PC-9 (cell line): ENCODE measurements at regions not wholly inside any gene's neighbourhood (a gene's known extent, or its start where the extent isn't known, plus 50 kb on each side); places are given as distances from the start of the nearest gene placed in this dataset.

Experiments used
- BruUV-seq: library from RNA; stranded (reverse); fragments of 400-500 nt; replicated peaks from 2 replicates; lab custom pipeline; 2021; lab: Mats Ljungman, UMichigan
- CTCF ChIA-PET: fragments of 300-600 bp; sonication (Branson Sonifier 250); formaldehyde crosslinking; loops from one replicate; lab custom pipeline; 2022; ENCODE audit warnings: antibody characterized with exemption; lab: Charles Lee
- POLR2A ChIA-PET: fragments of 300-600 bp; sonication (Branson Sonifier 250); formaldehyde crosslinking; loops from one replicate; lab custom pipeline; 2022; ENCODE audit warnings: antibody characterized with exemption; ENCODE audit not compliant: unreplicated experiment; lab: Charles Lee
- DNase-seq, 2 experiments: peaks; one replicate each; pipeline versions ENCODE4 v3.0.0 to v3.0.0-alpha.2; 2015 to 2022; ENCODE audit warnings: mixed read lengths in 1 of 2
- H2AFZ ChIP-seq: fragments of 200-600 bp; sonication (generic); 2 replicates; pipeline ENCODE4 v1.8.1; 2017; ENCODE audit warnings: antibody characterized with exemption
- H3F3A ChIP-seq: fragments of 200-600 bp; sonication (generic); 2 replicates; pipeline ENCODE4 v1.8.1; 2017; ENCODE audit warnings: antibody characterized with exemption, mild to moderate bottlenecking, low read depth; ENCODE audit not compliant: insufficient read depth
- H3K27ac ChIP-seq: fragments of 200-600 bp; sonication (generic); 2 replicates; pipeline ENCODE4 v1.6.1; 2016; ENCODE audit warnings: mixed run types
- H3K27me3 ChIP-seq: fragments of 200-600 bp; sonication (generic); 2 replicates; pipeline ENCODE4 v1.6.1; 2016; ENCODE audit warnings: low read depth, mixed run types; ENCODE audit not compliant: insufficient read depth
- H3K36me3 ChIP-seq: fragments of 200-600 bp; sonication (generic); 2 replicates; pipeline ENCODE4 v1.6.1; 2016; ENCODE audit warnings: low read depth, mixed run types
- H3K4me1 ChIP-seq: fragments of 200-600 bp; sonication (generic); replicated peaks from 2 replicates; pipeline ENCODE4 v1.6.1; 2016; ENCODE audit warnings: mixed run types; ENCODE audit not compliant: insufficient read depth
- H3K4me2 ChIP-seq: fragments of 200-600 bp; sonication (generic); 2 replicates; pipeline ENCODE4 v1.6.1; 2017; ENCODE audit warnings: mixed run types
- H3K4me3 ChIP-seq: fragments of 200-600 bp; sonication (generic); 2 replicates; pipeline ENCODE4 v1.6.1; 2016; ENCODE audit warnings: mixed run types
- H3K79me2 ChIP-seq: fragments of 200-600 bp; sonication (generic); 2 replicates; pipeline ENCODE4 v1.6.1; 2017; ENCODE audit warnings: low read depth, mixed run types
- H3K9me2 ChIP-seq: fragments of 200-600 bp; sonication (generic); 2 replicates; pipeline ENCODE4 v1.8.1; 2017; ENCODE audit warnings: mild to moderate bottlenecking; ENCODE audit not compliant: insufficient read depth
- H3K9me3 ChIP-seq: fragments of 200-600 bp; sonication (generic); 2 replicates; pipeline ENCODE4 v1.8.1; 2016; ENCODE audit warnings: low read depth; ENCODE audit not compliant: insufficient read depth
- H4K20me1 ChIP-seq: fragments of 200-600 bp; sonication (generic); 2 replicates; pipeline ENCODE4 v1.8.1; 2017; ENCODE audit not compliant: insufficient read depth
- EZH2 ChIP-seq: fragments of 200-600 bp; sonication (generic); IDR thresholded peaks from 2 replicates; pipeline ENCODE4 v1.8.0; 2017; ENCODE audit warnings: antibody characterized with exemption, low read depth
- intact Hi-C: fragments of 100-400 bp; cut with micrococcal nuclease; formaldehyde crosslinking; loops from one replicate; pipeline ENCODE4 v1.10.0; 2022; ENCODE audit not compliant: unreplicated experiment
- TF ChIP-seq, protein P1 (sequence below): fragments of 200-600 bp; sonication (generic); conservative IDR thresholded peaks from 2 replicates; pipeline ENCODE4 v1.6.1; 2017; ENCODE audit warnings: mixed run types, antibody characterized with exemption, mild to moderate bottlenecking, moderate library complexity

- peaks cover 3% of the 10 kb centered on the region; the same call in 1 of the 2 replicates for H3K27me3 ChIP-seq
- no peaks in the 10 kb centered on the region for H3K9me2 ChIP-seq
- no peaks in the 10 kb centered on the region for H4K20me1 ChIP-seq
- no peaks in the 10 kb centered on the region for H3K36me3 ChIP-seq
- ChIA-PET CTCF (no interaction called here), POLR2A (no interaction called here)
- no peak overlapping the region for H3K27ac ChIP-seq
- no peak for DNase-seq
- no peak overlapping the region for H3K4me2 ChIP-seq
- intact Hi-C loops: no loop called here
- no peaks in the 10 kb centered on the region for H3K79me2 ChIP-seq
- TF ChIP-seq EZH2: no peak
- TF ChIP-seq, protein P1, sequence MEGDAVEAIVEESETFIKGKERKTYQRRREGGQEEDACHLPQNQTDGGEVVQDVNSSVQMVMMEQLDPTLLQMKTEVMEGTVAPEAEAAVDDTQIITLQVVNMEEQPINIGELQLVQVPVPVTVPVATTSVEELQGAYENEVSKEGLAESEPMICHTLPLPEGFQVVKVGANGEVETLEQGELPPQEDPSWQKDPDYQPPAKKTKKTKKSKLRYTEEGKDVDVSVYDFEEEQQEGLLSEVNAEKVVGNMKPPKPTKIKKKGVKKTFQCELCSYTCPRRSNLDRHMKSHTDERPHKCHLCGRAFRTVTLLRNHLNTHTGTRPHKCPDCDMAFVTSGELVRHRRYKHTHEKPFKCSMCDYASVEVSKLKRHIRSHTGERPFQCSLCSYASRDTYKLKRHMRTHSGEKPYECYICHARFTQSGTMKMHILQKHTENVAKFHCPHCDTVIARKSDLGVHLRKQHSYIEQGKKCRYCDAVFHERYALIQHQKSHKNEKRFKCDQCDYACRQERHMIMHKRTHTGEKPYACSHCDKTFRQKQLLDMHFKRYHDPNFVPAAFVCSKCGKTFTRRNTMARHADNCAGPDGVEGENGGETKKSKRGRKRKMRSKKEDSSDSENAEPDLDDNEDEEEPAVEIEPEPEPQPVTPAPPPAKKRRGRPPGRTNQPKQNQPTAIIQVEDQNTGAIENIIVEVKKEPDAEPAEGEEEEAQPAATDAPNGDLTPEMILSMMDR: no peak
- H3K9me3 ChIP-seq: no peaks in the 10 kb centered on the region; the same call in 1 of the 2 replicates
- peaks cover 15% of the 10 kb centered on the region for H3K4me1 ChIP-seq
- no peak overlapping the region for H3K4me3 ChIP-seq
- no TSS peak for BruUV-seq
- H3F3A ChIP-seq: no peaks in the 10 kb centered on the region
- H2AFZ ChIP-seq: no peak overlapping the region
Observed at GRCh38 chr3:150074277-150074676, 103.6 kb upstream of the PFN2 start.

DNA sequence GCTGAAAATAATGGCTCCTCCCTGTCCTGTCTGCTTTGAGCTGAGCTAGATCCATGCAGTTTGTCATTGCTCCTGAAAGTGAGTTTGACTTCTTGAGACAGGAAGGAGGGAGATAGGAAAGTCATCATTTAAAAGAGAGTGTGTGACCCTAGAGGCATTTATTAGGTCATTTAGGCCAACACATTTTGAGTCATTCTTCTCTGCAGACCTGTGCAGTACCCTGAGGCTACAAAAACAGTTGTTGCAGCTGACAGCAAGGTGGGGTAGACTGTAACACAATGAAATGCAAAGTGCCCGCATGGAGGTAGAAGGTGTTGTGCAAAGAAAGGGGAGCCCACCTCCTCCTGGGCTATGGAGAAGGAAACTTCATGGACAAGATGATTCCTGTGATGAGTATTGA lies 102.8 kb upstream of the PFN2 start:
- H3K79me2 ChIP-seq: no peaks in the 10 kb centered on the region
- intact Hi-C loops: no loop called here
- H3K9me3 ChIP-seq: no peaks in the 10 kb centered on the region; the same call in 1 of the 2 replicates
- H3F3A ChIP-seq: no peaks in the 10 kb centered on the region
- peaks cover 3% of the 10 kb centered on the region; the same call in 1 of the 2 replicates for H3K27me3 ChIP-seq
- peaks cover 15% of the 10 kb centered on the region for H3K4me1 ChIP-seq
- ChIA-PET CTCF (no interaction called here), POLR2A (no interaction called here)
- H2AFZ ChIP-seq: no peak overlapping the region
- H3K36me3 ChIP-seq: no peaks in the 10 kb centered on the region
- 0 out of 2 replicates have a peak overlapping the region, but pooled peaks have one; percentile 9 for H3K4me2 ChIP-seq
- peak in 1 of 2 experiments; percentile 46 for DNase-seq
- TF ChIP-seq EZH2: no peak
- TF ChIP-seq, protein P1: no peak
- no peaks in the 10 kb centered on the region for H4K20me1 ChIP-seq
- no peak overlapping the region for H3K4me3 ChIP-seq
- no TSS peak for BruUV-seq
- H3K27ac ChIP-seq: no peak overlapping the region
- H3K9me2 ChIP-seq: no peaks in the 10 kb centered on the region

DNA sequence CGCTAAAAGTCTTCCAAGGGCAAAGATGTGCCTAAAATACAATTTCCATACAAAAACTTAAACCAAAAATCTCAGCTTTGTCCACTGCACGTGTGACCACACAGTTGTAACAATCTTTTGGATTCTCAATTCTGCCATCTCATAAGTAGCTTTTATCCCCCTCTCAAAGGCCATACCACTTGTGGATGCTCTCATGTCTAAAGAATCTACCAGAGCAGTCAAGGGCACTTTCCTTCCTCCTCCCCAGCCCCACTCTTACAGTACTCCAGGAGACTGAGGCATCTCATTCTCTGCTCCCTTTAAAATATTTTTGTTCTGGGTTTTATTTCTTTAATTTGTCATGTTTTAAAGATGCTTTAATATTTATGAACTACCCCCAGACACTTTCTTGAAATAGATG lies 102.3 kb upstream of the PFN2 start:
- Histone ChIP-seq H3K9me3 (no peaks in the 10 kb centered on the region; the same call in 1 of the 2 replicates), H3K4me1 (peaks cover 11% of the 10 kb centered on the region), H3K27me3 (peaks cover 5% of the 10 kb centered on the region; the same call in 1 of the 2 replicates), H3K36me3 (no peaks in the 10 kb centered on the region), H3K4me2 (no peak overlapping the region), H3K27ac (no peak overlapping the region), H2AFZ (no peak overlapping the region), H3F3A (no peaks in the 10 kb centered on the region), H3K79me2 (no peaks in the 10 kb centered on the region), H3K9me2 (no peaks in the 10 kb centered on the region), H3K4me3 (no peak overlapping the region), H4K20me1 (no peaks in the 10 kb centered on the region)
- no peak for DNase-seq
- intact Hi-C loops: no loop called here
- TF ChIP-seq, protein P1: no peak
- TF ChIP-seq EZH2: no peak
- ChIA-PET POLR2A (no interaction called here), CTCF (no interaction called here)
- BruUV-seq: no TSS peak
